T-cell (primary cell): ENCODE measurements at regions not wholly inside any gene's neighbourhood (a gene's known extent, or its start where the extent isn't known, plus 50 kb on each side); places are given as distances from the start of the nearest gene placed in this dataset.

Experiments used
- ATAC-seq, 4 experiments: fragments of 200-7000 bp in 3 of 4; fragments of 150-1000 bp in 1 of 4; cut with Tn5 transposase; replicated peaks in 1 of 4; 1 replicate in 3 of 4; 2 replicates in 1 of 4; pipeline ENCODE4 v1.10.0; 2021; ENCODE audit warnings: moderate library complexity in 3 of 4, mild to moderate bottlenecking in 2 of 4, moderate number of reproducible peaks in 1 of 4
- CTCF ChIA-PET, 2 donors: fragments of 300-600 bp; sonication (Branson Sonifier 250); formaldehyde crosslinking; loops; one replicate each; lab custom pipeline; 2022; ENCODE audit warnings: antibody characterized with exemption in 2 of 2; lab: Charles Lee
- POLR2A ChIA-PET, 2 donors: fragments of 300-600 bp; sonication (Branson Sonifier 250); formaldehyde crosslinking; loops; one replicate each; lab custom pipeline; 2022; ENCODE audit warnings: antibody characterized with exemption in 2 of 2; lab: Charles Lee
- DNase-seq, 35 experiments: peaks; one replicate each; pipeline versions ENCODE4 v3.0.0 to v3.0.0-alpha.2; 2013 to 2023
- H3K27ac ChIP-seq: one replicate; pipeline ENCODE4 v1.5.1; 2013; ENCODE audit warnings: low read length
- H3K27me3 ChIP-seq, 2 experiments: replicated peaks in 1 of 2; 1 replicate in 1 of 2; 2 replicates in 1 of 2; pipeline versions ENCODE4 v1.6.1 to v1.7.0; 2013; ENCODE audit warnings: low read length in 1 of 2, mixed read lengths in 1 of 2; ENCODE audit not compliant: control insufficient read depth in 2 of 2, insufficient read depth in 2 of 2; ENCODE audit errors: extremely low read depth in 1 of 2
- H3K36me3 ChIP-seq, 2 donors: 1 replicate in 1 of 2; 2 replicates in 1 of 2; pipeline versions ENCODE4 v1.6.1 to v1.7.0; 2013; ENCODE audit warnings: low read length in 1 of 2; ENCODE audit not compliant: control insufficient read depth in 2 of 2, insufficient read depth in 1 of 2; ENCODE audit errors: extremely low read depth in 1 of 2
- H3K4me1 ChIP-seq, 2 experiments: 1 replicate in 1 of 2; 2 replicates in 1 of 2; pipeline versions ENCODE4 v1.6.1 to v1.7.0; 2013; ENCODE audit warnings: low read length in 2 of 2, mixed read lengths in 1 of 2; ENCODE audit not compliant: insufficient read depth in 2 of 2, control insufficient read depth in 1 of 2; ENCODE audit errors: extremely low read depth in 1 of 2
- H3K4me3 ChIP-seq, 2 donors: 1 replicate in 1 of 2; 2 replicates in 1 of 2; pipeline versions ENCODE4 v1.5.1 to v1.7.0; 2013; ENCODE audit warnings: mild to moderate bottlenecking in 2 of 2, low read length in 1 of 2, moderate library complexity in 1 of 2; ENCODE audit not compliant: control insufficient read depth in 1 of 2; ENCODE audit errors: extremely low read depth in 1 of 2
- H3K9me3 ChIP-seq: 2 replicates; pipeline ENCODE4 v1.7.0; 2013
- H3K27ac Mint-ChIP-seq, 2 donors: one replicate each; pipeline ENCODE4 v1.8.0; 2020 to 2021; ENCODE audit warnings: mild to moderate bottlenecking in 2 of 2, mixed read lengths in 2 of 2
- H3K27me3 Mint-ChIP-seq, 2 donors: one replicate each; pipeline ENCODE4 v1.8.0; 2021 to 2022; ENCODE audit warnings: mixed read lengths in 2 of 2
- H3K36me3 Mint-ChIP-seq: one replicate; pipeline ENCODE4 v1.8.0; 2021; ENCODE audit warnings: mixed read lengths
- H3K4me1 Mint-ChIP-seq, 3 donors: one replicate each; pipeline ENCODE4 v1.8.0; 2020 to 2022; ENCODE audit warnings: mixed read lengths in 3 of 3, mild to moderate bottlenecking in 1 of 3
- H3K4me3 Mint-ChIP-seq, 3 donors: one replicate each; pipeline ENCODE4 v1.8.0; 2020 to 2022; ENCODE audit warnings: mild to moderate bottlenecking in 3 of 3, mixed read lengths in 3 of 3, moderate library complexity in 3 of 3
- H3K9me3 Mint-ChIP-seq, 3 donors: one replicate each; pipeline ENCODE4 v1.8.0; 2020 to 2022; ENCODE audit warnings: mixed read lengths in 3 of 3
- whole genome bisulfite sequencing: methylation state at CpG from one replicate; pipeline ENCODE4 v1.1.5; 2013; ENCODE audit warnings: missing lambda C conversion rate; ENCODE audit not compliant: insufficient coverage; 5-methylcytosine and 5-hydroxymethylcytosine counted together

- DNase-seq, result no peak
These were observed 78.5 kb upstream of the TRDN start for GRCh38 chr6:123715006-123715863.

GRCh38 chr6:123712831-123713230 is 76.1 kb upstream of the TRDN start:
- Mint-ChIP-seq H3K4me1 (no peaks in the 10 kb centered on the region), H3K27me3 (no peaks in the 10 kb centered on the region), H3K4me3 (no peak overlapping the region), H3K27ac (no peak overlapping the region), H3K36me3 (no peaks in the 10 kb centered on the region), H3K9me3 (no peaks in the 10 kb centered on the region)
- WGBS, result no CpG with 5 or more reads among the region's 3 CpGs
- CTCF ChIA-PET, result no interaction called here
- POLR2A ChIA-PET, result no interaction called here
- H3K9me3 ChIP-seq, result no peaks in the 10 kb centered on the region
- DNase-seq (no peak), ATAC-seq (no peak)
- no peak overlapping the region for H3K4me3 ChIP-seq
- H3K27me3 ChIP-seq, result no peaks in the 10 kb centered on the region
- H3K27ac ChIP-seq, result no peak overlapping the region
- H3K36me3 ChIP-seq, result no peaks in the 10 kb centered on the region
- H3K4me1 ChIP-seq, result no peaks in the 10 kb centered on the region

More at GRCh38 chr6:123715006-123715863, 78.5 kb upstream of the TRDN start:
- H3K27me3 Mint-ChIP-seq, result no peaks in the 10 kb centered on the region
- no peaks in the 10 kb centered on the region for H3K36me3 ChIP-seq
- H3K4me3 Mint-ChIP-seq, result no peak overlapping the region
- no peaks in the 10 kb centered on the region for H3K4me1 Mint-ChIP-seq
- ChIA-PET CTCF (no interaction called here), POLR2A (interaction anchor here in 1 of 2 donors (0.6 kb wide), 1 partner anchor 17 kb away, joined by 3 read pairs; no protein-coding TSS in a partner anchor)
- no peaks in the 10 kb centered on the region for H3K27me3 ChIP-seq
- H3K36me3 Mint-ChIP-seq, result no peaks in the 10 kb centered on the region
- H3K4me1 ChIP-seq, result no peaks in the 10 kb centered on the region
- no peak overlapping the region for H3K27ac Mint-ChIP-seq
- no peaks in the 10 kb centered on the region for H3K9me3 Mint-ChIP-seq
- 67% methylated on average over 2 of the region's 7 CpGs for WGBS
- H3K4me3 ChIP-seq, result no peak overlapping the region
- no peaks in the 10 kb centered on the region for H3K9me3 ChIP-seq
- no peak overlapping the region for H3K27ac ChIP-seq
- ATAC-seq, result no peak

GRCh38 chr6:123702943-123703342 is 66.2 kb upstream of the TRDN start:
- no peaks in the 10 kb centered on the region for H3K36me3 Mint-ChIP-seq
- DNase-seq (no peak), ATAC-seq (no peak)
- no peaks in the 10 kb centered on the region for H3K27me3 ChIP-seq
- CTCF ChIA-PET, result no interaction called here
- H3K9me3 ChIP-seq, result no peaks in the 10 kb centered on the region
- no peak overlapping the region for H3K4me3 Mint-ChIP-seq
- no peaks in the 10 kb centered on the region for H3K9me3 Mint-ChIP-seq
- H3K27me3 Mint-ChIP-seq, result no peaks in the 10 kb centered on the region
- H3K36me3 ChIP-seq, result no peaks in the 10 kb centered on the region
- no peaks in the 10 kb centered on the region for H3K4me1 Mint-ChIP-seq
- POLR2A ChIA-PET, result no interaction called here
- no peaks in the 10 kb centered on the region for H3K4me1 ChIP-seq
- H3K27ac Mint-ChIP-seq, result no peak overlapping the region
- no peak overlapping the region for H3K4me3 ChIP-seq
- no CpG with 5 or more reads among the region's 3 CpGs for WGBS
- no peak overlapping the region for H3K27ac ChIP-seq

DNA sequence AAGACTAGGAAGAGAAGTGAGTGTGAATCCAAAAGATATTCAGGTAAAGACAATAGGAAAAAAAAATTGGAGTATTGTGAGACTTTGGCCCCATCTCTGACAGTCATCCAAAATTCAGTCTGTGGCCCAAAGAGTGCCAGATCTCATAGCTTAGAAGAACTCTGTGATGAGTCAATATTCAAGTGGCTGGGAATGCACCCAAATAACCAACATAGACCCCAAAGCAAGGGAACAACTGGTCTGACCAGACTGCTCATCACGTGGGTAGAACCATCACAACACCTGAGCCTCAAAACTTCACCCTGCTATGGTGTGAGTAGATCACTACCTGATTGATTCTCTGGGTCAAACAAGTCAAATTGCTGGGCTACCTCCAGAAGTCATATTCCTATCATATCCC is 51.1 kb upstream of the TRDN start:
- Mint-ChIP-seq H3K4me3 (no peak overlapping the region), H3K27me3 (no peaks in the 10 kb centered on the region), H3K9me3 (no peaks in the 10 kb centered on the region), H3K4me1 (no peaks in the 10 kb centered on the region), H3K36me3 (no peaks in the 10 kb centered on the region), H3K27ac (no peak overlapping the region)
- ATAC-seq, result no peak
- Histone ChIP-seq H3K36me3 (no peaks in the 10 kb centered on the region), H3K4me1 (no peaks in the 10 kb centered on the region), H3K4me3 (no peak overlapping the region), H3K27ac (no peak overlapping the region), H3K27me3 (no peaks in the 10 kb centered on the region), H3K9me3 (no peaks in the 10 kb centered on the region)
- ChIA-PET POLR2A (no interaction called here), CTCF (no interaction called here)
- DNase-seq, result no peak
- no CpG with 5 or more reads among the region's 1 CpG for WGBS
